Thoracic aorta (tissue), 2 donors: ENCODE measurements at regions not wholly inside any gene's neighbourhood (a gene's known extent, or its start where the extent isn't known, plus 50 kb on each side); places are given as distances from the start of the nearest gene placed in this dataset.
"Not testable (repeated sequence)": the region's sequence is repeated elsewhere in the genome, so short reads cannot be mapped to it uniquely, and the experiment has no call there.

ENCODE experiments used
- ATAC-seq: fragments of 150-250 bp; one replicate; pipeline ENCODE4 v1.8.0; 2017; ENCODE audit warnings: low read depth; ENCODE audit not compliant: insufficient number of reproducible peaks, low FRiP score
- DNase-seq: peaks from one replicate; pipeline ENCODE4 v3.0.0-alpha.2; 2020; ENCODE audit warnings: low spot score
- H3K27ac ChIP-seq, 2 donors: fragments of 200-600 bp; sonication (generic); 1 replicate in 1 of 2; 2 replicates in 1 of 2; pipeline ENCODE4 v1.5.1; 2016; ENCODE audit warnings: mild to moderate bottlenecking in 2 of 2, moderate library complexity in 2 of 2
- H3K27me3 ChIP-seq: fragments of 200-600 bp; sonication (generic); replicated peaks from 2 replicates; pipeline ENCODE4 v1.6.0; 2016; ENCODE audit warnings: mild to moderate bottlenecking; ENCODE audit not compliant: insufficient read depth
- H3K36me3 ChIP-seq: fragments of 200-600 bp; sonication (generic); one replicate; pipeline ENCODE4 v1.5.1; 2016
- H3K4me1 ChIP-seq, 2 donors: fragments of 200-600 bp; sonication (generic); 1 replicate in 1 of 2; 2 replicates in 1 of 2; pipeline versions ENCODE4 v1.5.1 to v1.6.0; 2016; ENCODE audit warnings: low read depth in 2 of 2, mild to moderate bottlenecking in 1 of 2; ENCODE audit not compliant: control insufficient read depth in 1 of 2
- H3K4me3 ChIP-seq: fragments of 200-600 bp; sonication (generic); 2 replicates; pipeline ENCODE4 v1.5.1; 2016; ENCODE audit warnings: mild to moderate bottlenecking
- H3K9me3 ChIP-seq: fragments of 200-600 bp; sonication (generic); 2 replicates; pipeline ENCODE4 v1.5.1; 2016
- TF ChIP-seq, protein P1 (sequence below): fragments of 200-600 bp; sonication (generic); IDR thresholded peaks from one replicate; pipeline ENCODE4 v1.5.1; 2019; ENCODE audit warnings: antibody characterized with exemption

- Histone ChIP-seq H3K4me3 (no peak overlapping the region), H3K4me1 (no peaks in the 10 kb centered on the region), H3K36me3 (no peaks in the 10 kb centered on the region), H3K27ac (no peak overlapping the region), H3K9me3 (no peaks in the 10 kb centered on the region), H3K27me3 (no peaks in the 10 kb centered on the region)
- no peak for ATAC-seq
- no peak for DNase-seq
- TF ChIP-seq, protein P1, sequence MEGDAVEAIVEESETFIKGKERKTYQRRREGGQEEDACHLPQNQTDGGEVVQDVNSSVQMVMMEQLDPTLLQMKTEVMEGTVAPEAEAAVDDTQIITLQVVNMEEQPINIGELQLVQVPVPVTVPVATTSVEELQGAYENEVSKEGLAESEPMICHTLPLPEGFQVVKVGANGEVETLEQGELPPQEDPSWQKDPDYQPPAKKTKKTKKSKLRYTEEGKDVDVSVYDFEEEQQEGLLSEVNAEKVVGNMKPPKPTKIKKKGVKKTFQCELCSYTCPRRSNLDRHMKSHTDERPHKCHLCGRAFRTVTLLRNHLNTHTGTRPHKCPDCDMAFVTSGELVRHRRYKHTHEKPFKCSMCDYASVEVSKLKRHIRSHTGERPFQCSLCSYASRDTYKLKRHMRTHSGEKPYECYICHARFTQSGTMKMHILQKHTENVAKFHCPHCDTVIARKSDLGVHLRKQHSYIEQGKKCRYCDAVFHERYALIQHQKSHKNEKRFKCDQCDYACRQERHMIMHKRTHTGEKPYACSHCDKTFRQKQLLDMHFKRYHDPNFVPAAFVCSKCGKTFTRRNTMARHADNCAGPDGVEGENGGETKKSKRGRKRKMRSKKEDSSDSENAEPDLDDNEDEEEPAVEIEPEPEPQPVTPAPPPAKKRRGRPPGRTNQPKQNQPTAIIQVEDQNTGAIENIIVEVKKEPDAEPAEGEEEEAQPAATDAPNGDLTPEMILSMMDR, result no peak
Observed at GRCh38 chr3:34508732-34509131, 710.3 kb downstream of the PDCD6IP start.

DNA sequence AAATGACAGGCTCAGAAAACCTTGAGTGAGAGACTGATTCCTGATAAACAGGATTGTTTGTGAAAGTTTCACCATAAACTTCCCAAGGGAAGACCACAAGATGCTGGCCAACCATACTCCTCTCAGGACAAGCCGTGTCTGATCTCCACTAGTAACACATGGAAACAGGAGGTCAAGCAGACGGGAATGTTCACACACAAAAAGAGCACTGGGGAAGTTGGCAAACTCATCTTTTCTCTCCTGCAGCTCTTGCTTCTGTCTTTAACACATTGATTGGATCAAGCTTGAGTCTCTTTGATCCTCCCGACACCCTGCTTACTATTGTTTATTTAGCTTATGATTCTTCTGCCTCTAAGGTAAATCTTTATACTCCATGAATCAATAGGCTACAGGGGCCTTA lies 713.5 kb downstream of the PDCD6IP start:
- H3K27ac ChIP-seq, result no peak overlapping the region
- ATAC-seq (no peak), DNase-seq (no peak)
- no peak overlapping the region for H3K4me3 ChIP-seq
- H3K36me3 ChIP-seq, result no peaks in the 10 kb centered on the region
- H3K9me3 ChIP-seq, result no peaks in the 10 kb centered on the region
- H3K4me1 ChIP-seq, result no peaks in the 10 kb centered on the region
- H3K27me3 ChIP-seq, result no peaks in the 10 kb centered on the region
- TF ChIP-seq, protein P1, result no peak

DNA sequence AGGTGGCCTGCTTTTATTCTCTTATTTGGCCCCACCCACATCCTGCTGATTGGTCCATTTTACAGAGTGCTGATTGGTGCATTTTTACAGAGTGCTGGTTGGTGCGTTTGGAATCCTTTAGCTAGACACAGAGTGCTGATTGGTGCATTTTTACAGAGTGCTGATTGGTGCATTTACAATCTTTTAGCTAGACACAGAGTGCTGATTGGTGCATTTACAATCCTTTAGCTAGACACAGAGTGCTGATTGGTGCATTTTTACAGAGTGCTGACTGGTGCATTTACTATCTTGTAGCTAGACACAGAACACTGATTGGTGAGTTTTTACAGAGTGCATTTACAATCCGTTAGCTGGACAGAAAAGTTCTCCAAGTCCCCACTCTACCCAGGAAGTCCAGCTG lies 720.6 kb downstream of the PDCD6IP start:
- not testable (repeated sequence) for H3K27me3 ChIP-seq, H3K9me3 ChIP-seq, H3K36me3 ChIP-seq, ATAC-seq, H3K27ac ChIP-seq, H3K4me3 ChIP-seq, DNase-seq, H3K4me1 ChIP-seq

DNA sequence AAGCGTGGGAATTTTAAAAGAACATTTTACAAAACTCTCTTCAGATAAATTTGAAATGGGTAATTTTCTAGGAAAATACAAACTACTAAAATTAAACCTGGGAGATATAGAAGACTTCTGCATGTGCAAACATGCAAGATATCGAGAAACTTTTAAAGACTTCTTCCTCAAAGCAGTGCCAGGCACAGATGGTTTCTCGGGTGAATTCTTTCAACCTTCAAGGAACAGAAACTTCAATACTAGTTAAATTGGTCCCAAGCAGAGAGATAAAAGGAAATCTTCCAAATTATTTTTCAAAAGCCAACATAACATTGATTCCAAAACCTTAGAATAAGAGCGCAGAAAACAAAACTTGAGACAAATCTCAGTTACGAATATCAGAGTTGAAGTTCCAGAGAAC lies 732.7 kb downstream of the PDCD6IP start:
- TF ChIP-seq, protein P1, result no peak
- Histone ChIP-seq H3K27me3 (no peaks in the 10 kb centered on the region), H3K4me1 (peaks cover 0 to 18% of the 10 kb centered on the region in 2 donors), H3K36me3 (no peaks in the 10 kb centered on the region), H3K4me3 (no peak overlapping the region), H3K27ac (no peak overlapping the region), H3K9me3 (no peaks in the 10 kb centered on the region)
- DNase-seq, result no peak
- no peak for ATAC-seq

DNA sequence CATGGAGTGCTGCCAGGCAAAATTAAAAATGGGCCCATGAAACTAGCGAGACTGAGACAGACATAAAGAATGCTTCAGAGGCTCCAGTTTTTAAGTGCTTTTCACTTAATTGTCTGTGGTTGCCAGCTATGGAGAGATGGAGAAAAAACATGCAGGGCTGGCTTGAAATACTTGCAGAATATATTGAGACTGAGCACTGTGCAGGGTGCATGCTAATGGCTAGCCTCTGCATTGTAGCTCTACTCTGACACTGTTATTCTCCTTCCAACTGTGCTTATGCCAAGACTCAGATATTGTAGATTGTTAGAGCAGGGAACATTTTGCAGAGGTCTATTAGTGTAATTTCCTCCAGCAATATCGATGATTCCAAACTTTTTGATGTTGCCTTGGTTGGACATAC lies 735.0 kb downstream of the PDCD6IP start:
- TF ChIP-seq, protein P1, result no peak

DNA sequence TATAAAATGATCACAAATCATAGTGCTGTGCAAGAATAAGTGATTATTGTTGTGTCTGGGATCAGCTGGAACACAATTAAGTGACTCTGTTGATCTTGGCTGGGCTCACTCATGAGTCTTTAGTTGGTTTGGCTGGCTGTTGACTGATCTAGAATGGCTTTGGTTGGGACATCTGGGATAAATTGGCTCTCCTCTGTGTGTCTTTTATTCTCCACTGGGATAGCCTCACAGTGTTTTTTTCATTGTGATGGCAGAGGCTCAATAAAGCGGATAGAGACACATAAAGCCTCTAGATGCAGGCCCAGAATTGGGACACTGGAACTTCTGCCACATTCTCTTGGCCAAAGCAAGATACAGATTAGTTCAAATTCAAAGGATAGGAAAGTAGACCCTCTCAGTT lies 735.6 kb downstream of the PDCD6IP start:
- DNase-seq (no peak), ATAC-seq (no peak)
- Histone ChIP-seq H3K27ac (no peak overlapping the region), H3K36me3 (no peaks in the 10 kb centered on the region), H3K9me3 (no peaks in the 10 kb centered on the region), H3K4me3 (no peak overlapping the region), H3K27me3 (no peaks in the 10 kb centered on the region), H3K4me1 (peaks cover 0 to 10% of the 10 kb centered on the region in 2 donors)
- TF ChIP-seq, protein P1, result no peak

More for the DNA sequence above, 735.0 kb downstream of the PDCD6IP start:
- no peaks in the 10 kb centered on the region for H3K27me3 ChIP-seq
- H3K36me3 ChIP-seq, result no peaks in the 10 kb centered on the region
- ATAC-seq, result no peak
- H3K4me3 ChIP-seq, result no peak overlapping the region
- no peak for DNase-seq
- H3K27ac ChIP-seq, result no peak overlapping the region
- H3K9me3 ChIP-seq, result no peaks in the 10 kb centered on the region
- H3K4me1 ChIP-seq, result peaks cover 0 to 10% of the 10 kb centered on the region in 2 donors
